ENCODE measurements at regions not wholly inside any gene's neighbourhood (a gene's known extent, or its start where the extent isn't known, plus 50 kb on each side); places are given as distances from the start of the nearest gene placed in this dataset.

GRCh38 chrX:5526191-5526590 is 702.5 kb downstream of the NLGN4X start:
- no peak for TF ChIP-seq ZBTB33 (IDR thresholded peaks at IDR 0.05)
- no peak for TF ChIP-seq CTCF (IDR thresholded peaks at IDR 0.05; ENCODE audit: low read depth, low read length, missing input control)
- TF ChIP-seq MAX (IDR thresholded peaks at IDR 0.05): no peak
- TF ChIP-seq SP1 (IDR thresholded peaks at IDR 0.05): no peak

Measured in liver (tissue), 3 donors.